GM13977 (cell line): ENCODE measurements at regions not wholly inside any gene's neighbourhood (a gene's known extent, or its start where the extent isn't known, plus 50 kb on each side); places are given as distances from the start of the nearest gene placed in this dataset.

Experiments used
- DNase-seq: peaks from one replicate; pipeline ENCODE4 v3.0.0; 2012; ENCODE audit warnings: low spot score
- CTCF ChIP-seq: IDR thresholded peaks from 2 replicates; pipeline ENCODE4 v1.5.1; 2012; ENCODE audit warnings: mild to moderate bottlenecking, control low read depth; ENCODE audit not compliant: insufficient read depth; ENCODE audit errors: extremely low read depth, missing control alignments
- in situ Hi-C: fragments of 300-500 bp; cut with MboI; formaldehyde crosslinking; loops from one replicate; pipeline ENCODE4 v1.12.0; 2022; ENCODE audit warnings: low sequenced_read_pairs, low pct_unique_long_range_greater_than_20kb, mixed read lengths, inconsistent platforms; ENCODE audit not compliant: unreplicated experiment

- in situ Hi-C loops, result no loop called here
- DNase-seq, result no peak
- no peak for TF ChIP-seq CTCF
These were observed 519.8 kb upstream of the MYT1L start for GRCh38 chr2:2850859-2851258.

DNA sequence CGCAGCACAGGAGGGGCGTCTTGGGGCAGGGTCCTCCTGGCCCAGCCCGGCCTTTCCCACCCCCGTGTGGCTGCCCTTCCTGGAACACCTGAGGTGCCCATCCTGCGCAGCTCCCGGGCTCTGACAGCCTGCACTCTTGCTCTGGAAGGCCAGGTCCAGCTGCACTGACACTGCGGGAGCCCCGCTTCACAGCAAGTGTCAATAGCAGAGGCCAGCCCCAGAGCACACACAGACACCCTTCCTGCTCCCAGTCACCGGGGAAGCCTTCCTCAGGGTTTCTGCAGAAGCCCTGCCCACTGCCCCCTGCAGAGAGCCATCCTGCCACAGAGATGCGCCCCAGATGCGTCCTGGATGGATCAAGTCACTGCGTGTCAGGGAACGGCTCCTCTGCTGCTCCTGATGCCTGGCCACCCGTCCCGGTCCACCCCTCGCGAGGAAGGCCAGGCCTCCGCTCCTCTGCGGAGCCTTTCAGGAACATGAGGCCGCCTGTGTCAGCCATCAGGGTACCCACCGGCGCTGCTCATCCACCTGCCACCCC, 519.2 kb upstream of the MYT1L start:
- in situ Hi-C loops, result no loop called here
- no peak for DNase-seq
- TF ChIP-seq CTCF, result no peak

DNA sequence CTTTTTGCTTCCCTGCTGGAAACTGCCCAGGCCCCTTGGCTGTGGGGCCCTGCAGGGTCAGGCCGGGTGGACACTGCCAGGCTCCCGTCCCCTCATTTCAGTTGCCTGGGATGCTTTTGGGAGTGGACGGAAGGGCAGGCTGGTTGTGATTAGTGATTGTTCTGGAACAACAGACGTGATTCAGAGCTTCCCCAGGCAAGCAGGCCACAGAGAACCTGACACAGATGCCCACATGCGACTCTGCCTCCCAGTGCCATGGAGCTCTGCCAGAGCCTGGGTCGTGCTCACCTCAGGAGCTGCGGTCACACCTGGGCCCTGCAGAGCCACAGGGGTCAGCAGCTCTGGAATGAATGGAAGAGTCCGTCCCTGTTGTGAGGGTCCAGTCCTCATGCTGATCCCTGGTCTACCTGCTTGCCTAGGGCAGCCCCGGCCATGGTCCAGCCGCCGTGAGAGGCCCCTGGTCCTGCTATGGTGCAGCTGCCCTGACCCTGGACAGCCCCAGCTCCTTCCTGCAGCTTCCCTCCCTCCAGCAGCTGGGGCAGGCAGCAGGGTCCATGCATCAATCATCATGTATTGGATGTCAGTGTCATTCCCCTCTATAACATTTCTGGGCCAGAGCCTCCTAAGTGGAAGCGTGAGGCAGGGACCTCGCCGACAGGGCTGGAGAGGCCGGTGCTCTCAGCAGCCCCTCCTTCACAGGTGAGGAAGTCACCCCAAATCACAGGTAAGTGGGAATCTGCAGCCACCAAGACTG, 518.6 kb upstream of the MYT1L start:
- in situ Hi-C loops, result no loop called here
- no peak for DNase-seq
- no peak for TF ChIP-seq CTCF

DNA sequence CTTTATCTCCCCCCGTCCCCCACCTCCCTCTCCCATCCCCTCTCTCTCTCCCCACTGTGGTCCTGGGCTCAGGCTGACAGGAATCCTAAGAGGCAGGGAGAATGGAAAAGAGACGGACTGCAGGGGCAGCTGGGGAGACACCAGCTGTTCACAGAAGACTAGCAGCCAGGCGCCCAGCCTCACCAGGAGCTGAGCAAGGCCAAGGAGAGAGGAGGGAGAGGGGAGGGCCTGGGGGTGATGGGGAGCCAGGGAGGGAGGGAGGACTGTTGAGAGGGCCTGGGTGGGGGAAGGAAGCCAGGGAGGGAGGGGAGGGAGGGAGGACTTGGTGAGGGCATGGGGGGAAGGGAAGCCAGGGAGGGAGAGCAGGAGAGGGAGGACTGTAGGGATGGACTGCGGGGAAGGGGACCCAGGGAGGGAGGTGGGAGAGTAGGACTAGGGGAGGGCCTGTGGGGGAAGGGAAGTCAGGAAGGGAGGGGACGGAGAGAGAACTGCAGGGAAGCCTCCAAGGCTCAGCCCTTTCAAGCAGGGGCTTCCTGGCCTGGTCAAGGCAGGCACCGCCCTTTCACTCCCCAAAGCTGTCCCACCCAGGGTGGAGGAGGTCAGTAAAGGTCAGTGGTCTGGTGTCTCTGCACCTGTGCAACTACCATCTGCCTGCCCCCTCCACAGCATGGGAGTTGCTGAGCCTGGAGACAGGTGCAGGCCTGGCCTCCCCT, 517.7 kb upstream of the MYT1L start:
- in situ Hi-C loops, result no loop called here
- DNase-seq, result no peak
- no peak for TF ChIP-seq CTCF

- in situ Hi-C loops, result no loop called here
- no peak for DNase-seq
- TF ChIP-seq CTCF, result no peak
These were observed 517.1 kb upstream of the MYT1L start for GRCh38 chr2:2848198-2848597.

DNA sequence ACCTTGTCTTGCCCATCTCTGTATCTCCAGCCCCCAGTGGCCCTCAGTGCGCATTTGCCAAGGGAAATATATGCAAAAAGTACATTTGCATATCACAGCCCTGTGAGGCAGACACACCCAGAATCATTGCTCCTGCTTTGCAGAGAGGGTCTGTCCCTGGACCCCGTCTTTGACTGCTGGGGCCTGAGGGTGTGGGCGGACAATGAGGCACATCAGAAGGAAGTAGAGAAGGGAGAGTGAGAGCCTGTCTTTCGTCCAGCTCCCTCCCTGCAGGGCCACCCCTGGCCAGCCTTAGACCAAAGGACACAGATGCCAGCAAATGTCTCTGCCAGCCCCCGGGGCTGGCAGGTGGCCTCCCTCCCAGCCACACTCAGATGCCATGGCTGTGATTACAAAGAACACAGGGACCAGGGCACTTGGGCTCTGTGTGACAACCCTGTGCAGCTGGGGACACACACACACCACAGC, 516.2 kb upstream of the MYT1L start:
- in situ Hi-C loops, result no loop called here
- no peak for DNase-seq
- no peak for TF ChIP-seq CTCF
